BJ (cell line): ENCODE measurements at regions not wholly inside any gene's neighbourhood (a gene's known extent, or its start where the extent isn't known, plus 50 kb on each side); places are given as distances from the start of the nearest gene placed in this dataset.
"Not testable (repeated sequence)": the region's sequence is repeated elsewhere in the genome, so short reads cannot be mapped to it uniquely, and the experiment has no call there.

ENCODE experiments used
- CTCF ChIA-PET: fragments of 350-600 bp; formaldehyde crosslinking; extraction: SDS; loops from one replicate; lab custom pipeline; 2021; ENCODE audit warnings: antibody characterized with exemption, inconsistent platforms; lab: Yijun Ruan, JAX
- POLR2A ChIA-PET: fragments of 300-600 bp; sonication (Branson Sonifier 250); formaldehyde crosslinking; extraction: SDS; loops from one replicate; lab custom pipeline; 2021; ENCODE audit warnings: antibody characterized with exemption; lab: Charles Lee
- DNase-seq: peaks from one replicate; pipeline ENCODE4 v3.0.0-alpha.2; 2011; ENCODE audit warnings: low read depth
- H3K27me3 ChIP-seq: 2 replicates; pipeline ENCODE4 v1.6.0; 2011; ENCODE audit warnings: low read length; ENCODE audit not compliant: control insufficient read depth, insufficient read depth
- H3K36me3 ChIP-seq: 2 replicates; pipeline ENCODE4 v1.5.1; 2011; ENCODE audit warnings: low read length; ENCODE audit not compliant: control insufficient read depth, insufficient read depth
- H3K4me3 ChIP-seq: 2 replicates; pipeline ENCODE4 v1.5.1; 2011; ENCODE audit warnings: low read depth, mild to moderate bottlenecking, control low read depth, low read length
- TF ChIP-seq, protein P1 (sequence below): IDR thresholded peaks from 2 replicates; pipeline ENCODE4 v1.5.1; 2011; ENCODE audit warnings: low read depth, mild to moderate bottlenecking, control low read depth, inconsistent platforms, low read length, moderate library complexity; ENCODE audit not compliant: insufficient read depth

DNA sequence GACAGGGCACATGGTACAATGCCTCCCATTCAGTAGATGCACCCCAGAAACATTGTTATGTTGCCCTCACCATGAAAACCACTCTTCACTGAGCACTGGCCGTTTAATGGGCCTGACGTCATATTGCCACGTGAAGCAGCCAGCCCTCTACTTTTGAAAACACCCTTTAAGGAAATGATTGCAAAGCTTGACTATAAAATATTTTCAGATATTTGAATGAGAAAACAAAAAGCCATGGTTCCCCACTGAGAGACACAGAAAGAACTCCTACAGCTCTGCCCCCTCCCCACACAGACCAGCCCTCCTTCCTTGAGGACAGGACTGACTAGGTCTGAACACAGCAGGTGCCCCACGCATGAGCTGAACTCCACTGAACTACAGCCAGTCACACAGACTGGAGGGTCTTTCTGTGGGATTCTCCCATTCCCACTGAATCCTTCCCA lies 349.1 kb downstream of the ANAPC1 start:
- ChIA-PET CTCF (no interaction called here), POLR2A (no interaction called here)
- no peaks in the 10 kb centered on the region for H3K36me3 ChIP-seq
- no peak for DNase-seq
- TF ChIP-seq, protein P1, sequence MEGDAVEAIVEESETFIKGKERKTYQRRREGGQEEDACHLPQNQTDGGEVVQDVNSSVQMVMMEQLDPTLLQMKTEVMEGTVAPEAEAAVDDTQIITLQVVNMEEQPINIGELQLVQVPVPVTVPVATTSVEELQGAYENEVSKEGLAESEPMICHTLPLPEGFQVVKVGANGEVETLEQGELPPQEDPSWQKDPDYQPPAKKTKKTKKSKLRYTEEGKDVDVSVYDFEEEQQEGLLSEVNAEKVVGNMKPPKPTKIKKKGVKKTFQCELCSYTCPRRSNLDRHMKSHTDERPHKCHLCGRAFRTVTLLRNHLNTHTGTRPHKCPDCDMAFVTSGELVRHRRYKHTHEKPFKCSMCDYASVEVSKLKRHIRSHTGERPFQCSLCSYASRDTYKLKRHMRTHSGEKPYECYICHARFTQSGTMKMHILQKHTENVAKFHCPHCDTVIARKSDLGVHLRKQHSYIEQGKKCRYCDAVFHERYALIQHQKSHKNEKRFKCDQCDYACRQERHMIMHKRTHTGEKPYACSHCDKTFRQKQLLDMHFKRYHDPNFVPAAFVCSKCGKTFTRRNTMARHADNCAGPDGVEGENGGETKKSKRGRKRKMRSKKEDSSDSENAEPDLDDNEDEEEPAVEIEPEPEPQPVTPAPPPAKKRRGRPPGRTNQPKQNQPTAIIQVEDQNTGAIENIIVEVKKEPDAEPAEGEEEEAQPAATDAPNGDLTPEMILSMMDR = no peak
- no peak overlapping the region for H3K4me3 ChIP-seq
- H3K27me3 ChIP-seq = no peaks in the 10 kb centered on the region

DNA sequence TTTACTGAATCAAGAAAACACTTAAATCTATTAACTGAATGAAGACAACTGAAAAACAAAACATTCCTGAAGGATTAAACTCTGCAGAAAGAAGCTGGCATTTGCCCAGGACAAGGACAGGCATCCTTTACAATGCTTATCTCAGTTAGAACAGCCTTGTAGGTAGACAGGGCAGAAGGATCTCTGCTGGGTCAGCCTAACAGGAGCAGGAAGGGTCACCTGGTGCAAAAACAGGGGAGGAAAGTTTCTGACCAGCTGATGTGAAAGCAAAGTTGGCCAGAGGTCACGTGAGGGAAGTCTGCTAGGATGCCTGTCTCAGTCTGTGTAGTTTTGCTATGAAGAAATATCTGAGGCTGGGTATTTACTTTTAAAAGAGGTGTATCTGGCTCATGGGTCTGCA lies 348.6 kb downstream of the ANAPC1 start:
- POLR2A ChIA-PET = no interaction called here
- TF ChIP-seq, protein P1 = no peak
- Histone ChIP-seq H3K36me3 (no peaks in the 10 kb centered on the region), H3K27me3 (no peaks in the 10 kb centered on the region), H3K4me3 (no peak overlapping the region)
- peak; percentile 8 for DNase-seq
- CTCF ChIA-PET = no interaction called here

DNA sequence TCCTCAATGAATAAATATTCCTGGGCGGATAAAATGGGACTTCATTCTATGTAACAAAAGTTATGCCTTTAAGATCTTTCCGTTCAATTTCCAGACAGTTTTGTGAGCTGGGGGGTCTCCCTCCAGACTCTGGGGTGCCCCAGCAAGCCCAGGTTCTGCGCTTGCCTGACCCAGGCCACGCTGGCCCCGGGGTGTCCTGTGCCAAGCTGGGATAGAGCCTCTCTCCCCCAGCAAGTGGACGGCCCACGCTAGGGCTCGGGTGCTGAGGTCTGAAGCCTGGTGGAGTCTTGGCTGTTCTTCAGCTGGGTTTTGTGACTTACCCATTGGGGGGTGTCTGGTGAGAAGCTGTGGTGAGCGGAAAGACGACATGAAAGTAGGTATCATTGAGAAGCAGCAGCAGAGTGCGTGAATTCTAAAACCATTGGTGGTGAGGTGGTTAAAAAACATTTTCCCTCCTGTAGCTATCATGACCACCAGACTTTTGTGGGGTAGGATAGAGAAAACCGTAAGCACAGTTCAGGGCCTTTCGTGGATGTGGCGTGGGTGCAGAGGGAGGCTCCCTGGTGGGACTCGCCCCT lies 346.8 kb downstream of the ANAPC1 start:
- Histone ChIP-seq H3K4me3 (no peak overlapping the region), H3K27me3 (no peaks in the 10 kb centered on the region), H3K36me3 (no peaks in the 10 kb centered on the region)
- TF ChIP-seq, protein P1 = no peak
- CTCF ChIA-PET = no interaction called here
- DNase-seq = no peak
- POLR2A ChIA-PET = no interaction called here

DNA sequence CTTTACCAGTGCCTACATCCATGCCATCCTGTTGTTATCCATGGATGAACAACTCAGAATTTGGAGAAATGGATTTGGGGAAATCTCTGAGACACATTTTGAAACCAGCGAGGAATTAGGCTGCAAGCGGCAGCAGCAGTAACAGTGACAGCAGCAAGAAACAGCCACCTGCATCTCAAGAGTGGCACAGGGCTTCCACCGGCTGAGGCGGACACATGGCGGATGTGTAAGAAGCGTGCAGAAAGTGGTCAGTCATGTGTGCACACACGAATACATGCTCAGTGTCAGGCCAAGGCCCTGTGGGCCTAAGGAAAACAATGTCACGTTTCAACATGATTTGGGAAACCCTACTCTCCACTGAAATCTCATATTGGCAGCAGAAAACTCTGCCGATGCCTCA lies 344.0 kb downstream of the ANAPC1 start:
- H3K27me3 ChIP-seq, POLR2A ChIA-PET, DNase-seq, H3K4me3 ChIP-seq, CTCF ChIA-PET, H3K36me3 ChIP-seq: not testable (repeated sequence)

DNA sequence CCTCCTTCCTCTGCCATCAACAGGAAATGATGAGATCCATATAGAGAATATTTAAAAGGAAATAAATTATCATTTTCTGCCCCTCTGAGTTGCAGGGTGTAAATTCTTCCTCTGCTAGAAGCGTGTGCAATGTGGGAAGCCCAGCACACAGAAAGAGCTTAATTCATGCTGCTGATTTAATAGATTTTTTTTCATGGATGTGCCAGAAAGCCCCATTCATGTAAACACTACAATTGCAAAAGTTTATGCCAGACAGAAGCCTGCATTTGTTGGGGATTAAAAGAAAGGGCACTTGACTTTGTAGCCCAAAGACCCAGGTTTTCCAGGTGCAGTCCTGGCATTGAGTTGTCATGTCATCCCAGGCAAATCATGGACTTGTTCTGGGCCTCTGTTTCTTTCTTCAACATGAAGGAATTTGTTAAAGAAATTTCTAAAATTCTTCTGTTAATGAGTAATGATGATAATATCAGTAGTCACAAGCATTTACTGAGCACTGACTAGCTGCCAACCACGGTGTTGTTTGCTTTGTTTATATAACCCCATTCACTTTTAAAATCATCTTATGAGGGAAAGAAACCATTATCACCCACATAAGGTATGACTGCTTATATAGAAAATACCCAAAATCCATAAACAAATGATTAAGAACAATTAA lies 341.7 kb downstream of the ANAPC1 start:
- peak; percentile 18 for DNase-seq
- H3K4me3 ChIP-seq, H3K36me3 ChIP-seq, POLR2A ChIA-PET, H3K27me3 ChIP-seq, CTCF ChIA-PET: not testable (repeated sequence)

DNA sequence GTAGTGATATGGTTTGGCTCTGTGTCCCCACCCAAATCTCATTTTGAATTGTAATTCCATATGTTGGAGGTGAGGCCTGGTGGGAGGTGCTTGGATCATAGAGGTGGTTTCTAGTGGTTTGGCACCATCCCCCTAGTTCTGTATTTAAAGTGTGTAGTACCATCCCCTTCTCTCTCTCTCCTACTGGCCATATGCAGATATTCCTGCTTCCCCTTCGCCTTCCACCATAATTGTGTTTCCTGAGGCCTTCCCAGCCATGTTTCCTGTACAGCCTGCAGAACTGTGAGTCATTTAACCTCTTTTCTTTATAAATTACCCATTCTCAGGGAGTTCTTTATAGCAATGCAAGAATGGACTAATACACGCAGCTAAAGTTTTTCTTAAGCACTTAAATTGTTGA lies 340.0 kb downstream of the ANAPC1 start:
- DNase-seq, H3K4me3 ChIP-seq, POLR2A ChIA-PET, H3K27me3 ChIP-seq, CTCF ChIA-PET, H3K36me3 ChIP-seq: not testable (repeated sequence)

DNA sequence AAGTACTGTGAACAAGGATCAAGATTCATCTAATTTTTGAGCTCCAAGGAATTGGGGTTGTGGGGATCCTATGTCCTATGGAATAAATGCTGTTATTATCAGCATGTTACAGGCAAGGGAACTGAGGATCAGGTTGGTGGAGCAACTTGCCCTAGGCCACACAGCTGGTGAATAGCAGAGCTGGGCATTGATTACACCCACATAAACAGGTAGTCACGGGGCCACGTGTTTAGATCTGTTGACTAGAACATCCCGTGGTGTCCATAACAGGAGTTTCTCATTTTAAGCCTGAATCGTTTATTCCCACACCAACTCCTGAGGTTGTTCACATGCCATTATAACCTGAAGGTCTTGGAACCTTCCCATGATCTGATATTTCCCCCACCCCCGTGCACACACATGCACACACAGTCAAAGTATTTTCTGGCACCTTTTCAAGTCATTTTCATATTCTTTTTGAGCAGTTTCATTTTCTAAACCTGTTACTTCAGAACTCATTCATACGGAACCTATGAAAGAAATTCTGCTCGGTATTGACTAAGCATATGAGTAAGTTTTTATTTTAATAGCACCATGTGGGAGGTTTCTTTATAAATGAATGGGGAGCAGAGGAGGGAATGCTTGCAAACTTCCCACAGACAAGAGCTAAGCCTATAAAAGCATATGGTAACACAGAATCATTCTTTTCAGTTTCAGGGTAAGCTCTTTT lies 338.1 kb downstream of the ANAPC1 start:
- H3K4me3 ChIP-seq, H3K36me3 ChIP-seq, CTCF ChIA-PET, POLR2A ChIA-PET, H3K27me3 ChIP-seq, DNase-seq: not testable (repeated sequence)

DNA sequence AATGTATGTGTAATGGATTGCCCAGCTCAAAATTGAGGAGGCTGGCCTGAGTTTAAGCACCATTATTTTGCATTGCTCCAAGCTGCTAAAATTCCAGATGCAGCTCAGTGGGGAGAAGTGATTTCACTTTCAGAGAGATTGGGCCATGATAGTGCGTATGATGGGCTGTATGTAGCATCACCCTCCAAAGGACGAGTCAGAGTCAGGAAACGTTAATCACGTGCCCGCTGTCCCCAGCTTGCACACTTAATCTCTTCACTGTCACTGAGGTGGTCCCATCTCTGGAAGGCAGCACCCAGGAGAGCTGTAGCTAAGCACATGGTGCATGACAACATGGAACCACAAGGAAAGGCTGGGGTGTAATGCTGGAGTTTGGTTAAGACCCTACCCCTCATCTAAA lies 337.4 kb downstream of the ANAPC1 start:
- H3K36me3 ChIP-seq, POLR2A ChIA-PET, CTCF ChIA-PET, H3K4me3 ChIP-seq, DNase-seq, H3K27me3 ChIP-seq: not testable (repeated sequence)

DNA sequence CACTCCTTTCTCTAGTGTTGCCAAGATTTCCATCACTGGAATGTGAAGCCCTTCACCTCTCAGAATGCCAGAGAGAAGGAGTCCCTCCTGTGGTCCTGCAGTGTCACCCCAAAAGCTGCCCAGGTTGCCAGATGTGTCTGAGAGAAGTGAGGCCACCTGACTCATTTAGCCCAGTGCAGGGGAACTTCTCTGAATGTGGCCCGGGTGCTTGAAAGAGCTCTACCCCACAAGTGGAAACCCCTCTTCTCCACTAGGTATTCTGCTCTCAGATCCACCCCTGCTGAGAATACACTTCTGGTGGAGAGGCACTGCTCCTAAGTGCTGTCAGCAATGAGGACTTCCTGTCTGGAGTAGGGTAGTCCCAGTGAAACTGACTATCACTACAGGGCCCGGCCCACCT lies 334.8 kb downstream of the ANAPC1 start:
- POLR2A ChIA-PET = not testable (repeated sequence)

DNA sequence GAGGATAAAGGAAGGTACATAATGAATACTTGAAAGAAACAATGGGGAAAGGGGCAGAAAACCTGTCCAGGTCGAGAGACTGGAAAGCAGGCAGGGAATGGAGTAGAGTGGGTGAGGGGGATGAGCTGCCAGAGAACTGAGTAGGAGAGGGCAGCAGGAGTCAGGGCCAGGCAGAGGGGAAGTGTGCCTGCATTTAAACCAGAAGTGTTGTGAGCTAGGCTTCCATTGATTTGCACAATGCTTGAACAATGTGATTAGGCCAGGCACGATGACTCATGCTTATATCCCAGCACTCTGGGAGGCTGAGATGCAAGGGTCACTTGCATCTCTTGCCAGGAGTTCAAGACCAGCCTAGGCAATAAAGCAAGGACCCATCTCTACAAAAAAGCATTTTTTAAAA lies 332.6 kb downstream of the ANAPC1 start:
- CTCF ChIA-PET, H3K4me3 ChIP-seq, H3K27me3 ChIP-seq, H3K36me3 ChIP-seq, POLR2A ChIA-PET, DNase-seq: not testable (repeated sequence)

More for the DNA sequence above, 334.8 kb downstream of the ANAPC1 start:
- H3K27me3 ChIP-seq, DNase-seq, H3K4me3 ChIP-seq, H3K36me3 ChIP-seq, CTCF ChIA-PET: not testable (repeated sequence)
